Central memory CD8-positive, alpha-beta T cell (primary cell): ENCODE measurements at regions not wholly inside any gene's neighbourhood (a gene's known extent, or its start where the extent isn't known, plus 50 kb on each side); places are given as distances from the start of the nearest gene placed in this dataset.

Experiments
- ATAC-seq: fragments of 150-1000 bp; cut with Tn5 transposase; replicated peaks from 2 replicates; pipeline ENCODE4 v1.10.0; 2022; ENCODE audit warnings: mild to moderate bottlenecking, moderate FRiP score, moderate number of reproducible peaks; ENCODE audit not compliant: poor library complexity, severe bottlenecking; ENCODE audit errors: extremely low read depth
- DNase-seq, 2 donors: peaks; one replicate each; pipeline ENCODE4 v3.0.0; 2021; ENCODE audit warnings: low spot score in 2 of 2
- H3K27ac Mint-ChIP-seq: one replicate; pipeline ENCODE4 v1.8.0; 2022; ENCODE audit warnings: low read depth, mild to moderate bottlenecking, moderate library complexity, mixed read lengths
- H3K27me3 Mint-ChIP-seq: one replicate; pipeline ENCODE4 v1.8.0; 2022; ENCODE audit warnings: mixed read lengths
- H3K36me3 Mint-ChIP-seq: one replicate; pipeline ENCODE4 v1.8.0; 2022; ENCODE audit warnings: mild to moderate bottlenecking, moderate library complexity, mixed read lengths; ENCODE audit not compliant: insufficient read depth
- H3K4me1 Mint-ChIP-seq: one replicate; pipeline ENCODE4 v1.8.0; 2022; ENCODE audit warnings: mixed read lengths
- H3K4me3 Mint-ChIP-seq: one replicate; pipeline ENCODE4 v1.8.0; 2022; ENCODE audit warnings: mild to moderate bottlenecking, moderate library complexity, mixed read lengths
- H3K9me3 Mint-ChIP-seq: one replicate; pipeline ENCODE4 v1.8.0; 2022; ENCODE audit warnings: mixed read lengths

DNA sequence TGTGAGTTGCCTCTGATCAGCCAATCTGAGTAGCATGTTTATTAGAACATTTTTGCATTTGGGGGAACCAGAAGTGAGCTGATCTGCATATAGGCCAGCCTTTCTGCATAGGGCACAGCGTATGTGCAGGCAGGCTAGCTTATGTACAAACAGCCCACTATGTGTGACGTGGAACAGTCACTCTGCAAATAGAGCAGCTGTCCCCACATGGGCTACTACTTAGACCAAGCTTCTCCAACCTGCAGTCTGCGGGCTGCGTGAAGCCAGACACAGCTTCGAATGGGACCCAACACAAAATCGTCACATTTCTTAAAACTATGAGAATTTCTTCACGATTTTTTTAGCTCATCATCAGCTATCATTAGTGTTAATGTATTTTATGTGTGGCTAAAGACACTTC is 134.1 kb upstream of the FAM20C start:
- no peak for DNase-seq
- Mint-ChIP-seq H3K4me1 (no peaks in the 10 kb centered on the region), H3K27ac (no peak overlapping the region), H3K27me3 (peaks cover 43% of the 10 kb centered on the region), H3K4me3 (no peak overlapping the region), H3K36me3 (no peaks in the 10 kb centered on the region), H3K9me3 (no peaks in the 10 kb centered on the region)
- no peak for ATAC-seq

DNA sequence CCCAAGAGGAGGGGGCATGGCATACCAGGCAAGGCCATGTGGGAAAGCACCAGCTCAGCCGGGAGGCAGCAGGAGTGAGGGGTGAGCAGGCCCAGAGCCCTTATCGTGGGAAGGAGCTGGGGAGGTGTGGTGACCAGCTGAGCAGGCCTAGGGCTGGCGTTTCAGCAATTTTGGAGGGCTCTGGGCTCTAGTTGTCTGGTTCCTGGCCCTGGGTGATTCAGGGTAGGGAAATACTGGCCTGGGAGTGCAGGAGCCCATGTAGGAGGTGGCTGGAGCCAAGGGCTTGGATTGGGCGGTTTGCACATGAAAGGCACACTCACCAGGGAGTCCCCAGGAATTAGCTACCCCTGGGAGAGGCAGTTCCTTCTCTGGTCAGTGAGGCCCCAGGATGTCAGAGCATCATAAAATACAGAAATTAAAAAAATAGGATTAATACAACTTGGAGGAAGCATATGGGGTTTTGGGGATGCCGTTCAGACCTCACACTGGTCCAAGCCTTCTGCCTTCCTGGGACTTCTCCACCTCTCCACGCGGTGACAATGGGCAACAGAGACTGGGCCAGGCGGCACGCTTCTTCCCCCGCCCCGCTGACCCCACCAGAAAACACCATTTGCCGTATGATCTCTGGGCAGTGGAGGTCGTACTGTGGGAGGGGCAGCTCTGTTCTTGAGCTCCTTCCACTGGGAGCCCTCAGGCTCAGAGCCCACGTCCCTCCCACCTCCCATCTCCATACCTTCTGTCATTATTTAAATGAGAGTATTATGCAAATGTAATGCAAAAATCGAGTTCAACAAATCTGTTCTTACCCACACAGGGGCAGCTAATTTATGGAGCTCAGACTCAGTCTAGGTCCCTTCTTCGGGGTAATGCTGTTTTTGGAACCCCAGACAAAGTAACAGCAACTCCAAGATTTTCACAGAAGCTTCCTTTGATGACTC is 133.0 kb upstream of the FAM20C start:
- Mint-ChIP-seq H3K27ac (no peak overlapping the region), H3K36me3 (no peaks in the 10 kb centered on the region), H3K4me3 (no peak overlapping the region), H3K9me3 (no peaks in the 10 kb centered on the region), H3K27me3 (peaks cover 43% of the 10 kb centered on the region), H3K4me1 (no peaks in the 10 kb centered on the region)
- DNase-seq (no peak), ATAC-seq (no peak)

DNA sequence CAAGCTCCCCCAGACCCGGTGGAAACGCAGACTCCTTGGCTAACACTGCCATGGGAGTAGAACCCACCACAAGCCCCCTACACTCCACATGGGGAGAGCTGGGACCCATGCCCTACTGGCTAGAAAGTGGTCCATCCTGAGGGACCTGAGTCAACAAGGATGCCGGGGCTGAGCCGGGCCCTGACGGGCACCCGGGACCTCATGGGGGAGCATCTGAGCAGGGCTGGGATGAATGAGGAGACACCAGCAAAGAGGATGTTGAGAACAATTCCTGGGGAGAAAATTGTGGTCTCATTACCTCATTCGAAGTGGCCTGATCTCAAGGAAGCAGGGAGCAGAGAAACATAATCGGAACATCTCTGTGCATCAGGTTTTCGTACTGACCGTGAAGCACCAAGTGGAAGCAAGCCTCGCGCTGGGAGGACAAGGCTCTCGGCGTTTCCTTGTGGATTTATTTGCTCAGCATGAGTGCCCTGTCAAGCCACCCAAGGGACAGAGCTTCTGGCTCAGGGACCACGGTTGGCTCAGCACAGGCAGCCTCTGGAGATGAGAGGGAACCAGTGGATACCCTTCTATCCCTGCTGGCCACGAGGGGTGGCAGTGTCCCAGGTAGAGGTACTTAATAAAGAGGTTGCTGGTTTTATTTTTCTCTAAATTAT is 132.2 kb upstream of the FAM20C start:
- no peaks in the 10 kb centered on the region for H3K36me3 Mint-ChIP-seq
- H3K4me3 Mint-ChIP-seq, result no peak overlapping the region
- H3K4me1 Mint-ChIP-seq, result no peaks in the 10 kb centered on the region
- H3K27ac Mint-ChIP-seq, result no peak overlapping the region
- H3K27me3 Mint-ChIP-seq, result peaks cover 47% of the 10 kb centered on the region
- DNase-seq, result no peak
- no peaks in the 10 kb centered on the region for H3K9me3 Mint-ChIP-seq
- ATAC-seq, result no peak

DNA sequence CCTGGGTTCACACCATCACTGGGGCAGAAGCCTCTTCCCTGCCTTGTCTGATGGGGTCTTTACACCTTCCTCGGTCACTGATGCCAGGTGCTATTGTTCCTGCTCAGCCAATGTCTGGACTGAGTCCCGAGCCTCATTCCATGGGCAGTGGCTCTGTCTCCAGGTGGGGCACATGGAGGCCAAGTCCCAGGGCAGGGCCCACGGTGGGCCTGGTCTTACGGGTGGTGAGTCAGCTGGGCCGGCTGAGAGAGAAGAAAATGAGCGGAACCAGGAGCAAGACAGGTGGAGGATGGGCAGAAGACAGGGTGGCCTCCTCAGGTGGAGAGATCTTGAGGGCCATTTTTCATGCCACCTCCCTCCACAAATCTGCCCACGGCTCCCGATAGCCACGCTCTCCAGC is 131.7 kb upstream of the FAM20C start:
- Mint-ChIP-seq H3K4me1 (no peaks in the 10 kb centered on the region), H3K27ac (no peak overlapping the region), H3K36me3 (no peaks in the 10 kb centered on the region), H3K27me3 (peaks cover 52% of the 10 kb centered on the region), H3K4me3 (no peak overlapping the region), H3K9me3 (no peaks in the 10 kb centered on the region)
- ATAC-seq, result no peak
- DNase-seq, result no peak

DNA sequence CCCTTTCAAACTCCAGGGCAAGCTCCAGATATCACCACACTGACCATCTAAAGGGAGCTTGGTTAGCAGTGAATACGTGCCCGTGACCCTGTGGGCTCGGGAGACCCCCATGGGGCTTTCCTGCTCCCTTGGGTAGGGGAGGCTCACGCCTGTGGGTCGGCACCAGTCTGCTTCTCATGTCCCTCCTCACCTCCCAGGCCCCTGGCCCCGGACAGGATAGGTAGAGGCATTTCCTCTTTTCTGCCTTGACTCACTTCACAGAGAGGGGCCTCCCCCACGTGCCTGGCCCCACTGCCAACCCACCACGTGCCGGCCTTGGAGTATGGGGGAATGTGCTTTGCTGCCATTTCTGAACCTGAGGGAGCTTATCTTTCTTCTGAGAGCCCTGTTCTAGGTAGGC is 131.3 kb upstream of the FAM20C start:
- no peaks in the 10 kb centered on the region for H3K9me3 Mint-ChIP-seq
- peaks cover 55% of the 10 kb centered on the region for H3K27me3 Mint-ChIP-seq
- no peaks in the 10 kb centered on the region for H3K36me3 Mint-ChIP-seq
- H3K27ac Mint-ChIP-seq, result no peak overlapping the region
- no peaks in the 10 kb centered on the region for H3K4me1 Mint-ChIP-seq
- DNase-seq, result no peak
- H3K4me3 Mint-ChIP-seq, result no peak overlapping the region
- no peak for ATAC-seq

DNA sequence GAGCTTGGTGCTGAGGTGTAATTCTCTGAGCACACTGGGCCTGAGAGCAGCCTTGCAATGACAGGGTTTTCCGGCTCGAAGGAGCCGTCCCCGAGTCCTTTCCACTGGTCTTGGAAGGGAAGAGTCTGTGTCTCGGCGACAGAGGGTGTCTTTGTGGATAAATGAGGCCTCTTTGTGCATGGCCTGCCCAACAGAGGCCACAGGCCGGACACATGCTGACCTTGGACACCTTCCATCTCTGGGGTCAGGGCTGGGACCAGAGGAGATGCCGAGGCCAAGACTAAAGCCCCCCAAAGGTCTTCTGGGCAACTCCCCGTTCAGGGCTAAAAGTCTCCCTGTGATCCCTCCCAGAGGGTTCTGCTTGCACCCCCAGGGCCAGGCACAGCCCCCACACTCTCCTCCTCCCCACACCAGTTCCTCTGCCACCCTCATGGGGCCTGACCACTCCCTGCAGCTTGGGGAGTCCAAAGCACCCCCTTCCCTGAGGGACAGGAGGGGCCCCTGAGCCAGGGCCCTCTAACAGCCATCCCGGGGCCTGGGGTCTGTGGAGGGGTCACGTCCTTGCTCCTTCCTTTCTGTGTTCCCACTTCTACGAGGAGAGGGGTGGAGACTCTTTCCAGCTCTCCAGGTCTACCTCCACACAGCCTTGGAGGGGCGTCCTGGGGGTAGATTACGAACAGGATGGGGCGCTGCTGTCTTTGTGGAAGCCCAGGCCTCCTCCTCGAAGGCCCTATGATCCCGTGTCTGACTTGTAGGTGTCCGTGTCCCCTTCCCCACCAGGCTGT is 130.6 kb upstream of the FAM20C start:
- DNase-seq (no peak), ATAC-seq (no peak)
- Mint-ChIP-seq H3K36me3 (no peaks in the 10 kb centered on the region), H3K27ac (no peak overlapping the region), H3K4me3 (no peak overlapping the region), H3K27me3 (peaks cover 57% of the 10 kb centered on the region), H3K9me3 (no peaks in the 10 kb centered on the region), H3K4me1 (no peaks in the 10 kb centered on the region)

DNA sequence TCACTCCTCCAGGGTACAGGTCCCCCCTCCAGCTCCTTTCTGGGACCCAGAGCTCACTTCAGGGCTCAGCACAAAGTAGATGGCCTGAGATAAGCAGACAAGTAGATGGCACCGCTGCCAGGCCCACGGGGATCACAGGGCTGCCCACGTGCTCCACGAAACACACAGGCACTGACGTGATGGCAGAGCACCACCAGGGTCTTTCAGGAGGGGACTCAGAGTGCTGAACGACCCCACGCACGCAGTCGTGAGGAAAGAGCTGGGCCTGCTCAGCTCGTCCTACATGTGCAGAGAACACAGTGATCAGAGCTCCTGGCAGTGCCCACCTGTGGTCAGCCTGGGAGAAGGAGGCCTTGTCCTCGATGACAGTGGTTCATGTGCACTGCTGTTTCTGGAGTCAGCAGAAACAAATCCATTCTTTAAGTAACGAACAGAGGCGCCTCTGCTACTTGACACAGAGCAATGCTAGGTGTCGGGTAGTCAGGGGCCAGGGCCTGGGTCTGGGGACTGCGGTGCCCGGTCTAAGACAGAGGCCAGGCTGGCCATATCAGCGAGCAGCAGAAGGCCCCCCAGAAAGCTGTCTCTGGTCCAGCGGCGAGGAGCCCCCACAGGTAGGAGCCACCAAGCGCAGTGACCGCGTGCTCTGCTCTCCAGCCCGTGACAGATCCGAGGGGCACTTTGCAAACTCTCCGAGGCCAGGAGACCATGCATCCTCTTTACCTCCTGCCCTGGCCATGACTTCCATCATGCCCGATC is 129.8 kb upstream of the FAM20C start:
- no peak for ATAC-seq
- peaks cover 63% of the 10 kb centered on the region for H3K27me3 Mint-ChIP-seq

DNA sequence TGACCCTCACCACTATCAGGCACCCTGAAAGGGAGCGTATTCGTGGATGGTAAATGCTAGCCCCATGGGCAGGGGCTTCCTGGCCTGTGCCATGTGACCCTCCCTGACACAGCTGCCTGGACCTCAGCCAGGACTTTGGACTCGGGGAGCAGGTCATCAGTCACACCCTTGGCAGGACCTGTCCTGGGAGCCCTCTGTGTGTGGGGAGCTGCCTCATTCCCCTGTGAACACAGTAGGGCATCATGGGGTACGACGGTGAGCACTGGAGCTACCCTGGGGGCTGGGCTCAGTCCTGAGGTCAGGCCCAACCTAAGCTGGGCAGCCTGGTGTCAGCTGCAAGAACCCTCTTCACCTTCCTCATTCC is 129.3 kb upstream of the FAM20C start:
- Mint-ChIP-seq H3K9me3 (no peaks in the 10 kb centered on the region), H3K27me3 (peaks cover 63% of the 10 kb centered on the region), H3K4me3 (no peak overlapping the region), H3K36me3 (no peaks in the 10 kb centered on the region), H3K4me1 (no peaks in the 10 kb centered on the region), H3K27ac (no peak overlapping the region)
- ATAC-seq (no peak), DNase-seq (no peak)

More for the DNA sequence above, 129.8 kb upstream of the FAM20C start:
- H3K4me1 Mint-ChIP-seq, result no peaks in the 10 kb centered on the region
- H3K4me3 Mint-ChIP-seq, result no peak overlapping the region
- H3K27ac Mint-ChIP-seq, result no peak overlapping the region
- no peaks in the 10 kb centered on the region for H3K9me3 Mint-ChIP-seq
- no peak for DNase-seq
- H3K36me3 Mint-ChIP-seq, result no peaks in the 10 kb centered on the region

DNA sequence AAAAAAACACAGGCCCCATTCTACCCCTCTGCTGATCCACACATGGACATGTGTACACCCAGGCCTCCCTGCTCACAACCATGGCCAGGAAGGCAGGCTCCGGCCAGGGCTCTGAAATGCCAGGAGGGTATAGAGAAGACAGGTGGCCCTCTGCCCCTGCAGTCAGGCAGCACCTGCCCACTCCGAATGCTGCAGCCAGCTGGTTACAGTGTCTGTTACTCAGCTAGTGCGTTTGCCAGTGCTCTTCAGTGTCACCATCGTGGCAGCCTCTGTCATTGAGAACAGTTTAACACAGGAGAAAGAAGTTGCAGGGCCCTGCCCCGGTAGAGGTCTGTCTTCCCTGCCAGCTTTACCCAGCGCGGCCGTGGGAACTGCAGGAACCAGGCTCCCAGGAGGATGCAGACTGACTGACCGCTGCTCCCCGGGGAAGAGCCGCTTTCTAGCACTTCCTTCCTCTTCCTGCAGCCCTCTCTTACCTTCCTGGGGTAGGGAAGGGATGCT is 128.8 kb upstream of the FAM20C start:
- no peaks in the 10 kb centered on the region for H3K36me3 Mint-ChIP-seq
- no peak overlapping the region for H3K4me3 Mint-ChIP-seq
- no peaks in the 10 kb centered on the region for H3K9me3 Mint-ChIP-seq
- no peaks in the 10 kb centered on the region for H3K4me1 Mint-ChIP-seq
- DNase-seq (no peak), ATAC-seq (no peak)
- peaks cover 62% of the 10 kb centered on the region for H3K27me3 Mint-ChIP-seq
- no peak overlapping the region for H3K27ac Mint-ChIP-seq

DNA sequence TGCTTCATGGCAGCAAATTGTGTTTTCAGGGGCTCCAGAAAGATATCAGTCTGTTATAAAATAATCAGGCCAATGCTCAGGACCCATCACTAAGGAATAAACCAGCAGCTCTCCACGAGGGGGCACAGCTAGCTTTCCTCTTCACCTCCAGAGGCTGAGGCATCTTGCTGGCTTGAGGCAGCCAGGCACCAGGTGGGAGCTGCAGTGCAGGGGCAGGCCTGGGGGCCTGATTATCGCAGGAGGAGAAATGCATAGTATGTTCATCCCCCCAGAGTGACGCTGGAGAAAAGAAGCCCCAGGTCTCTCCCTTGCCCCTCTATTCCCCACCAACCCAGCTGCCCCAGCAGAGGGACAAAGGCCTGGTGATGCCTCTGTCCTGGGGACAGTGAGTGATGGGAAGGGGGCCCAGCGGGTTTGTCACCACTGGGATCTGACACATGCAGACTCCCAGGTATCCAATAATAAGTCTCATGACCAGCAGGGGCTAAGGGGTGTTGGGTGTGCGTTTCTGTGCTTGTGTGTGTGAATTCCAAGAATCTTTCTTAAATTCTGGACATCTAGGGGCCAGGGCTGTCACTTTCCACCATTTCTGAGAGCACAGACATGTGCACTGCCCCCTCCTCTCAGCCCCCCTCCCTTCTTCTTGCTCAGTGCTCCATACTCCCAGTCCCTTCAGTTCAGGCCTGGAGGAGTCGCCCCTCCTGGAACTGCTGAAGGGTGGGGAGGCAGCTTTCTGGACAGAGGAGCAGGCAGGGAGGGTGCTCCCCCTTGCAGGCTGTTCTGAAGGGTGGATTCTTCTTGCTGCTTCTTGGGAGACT is 128.1 kb upstream of the FAM20C start:
- DNase-seq, result no peak
- Mint-ChIP-seq H3K36me3 (no peaks in the 10 kb centered on the region), H3K27me3 (peaks cover 55% of the 10 kb centered on the region), H3K9me3 (no peaks in the 10 kb centered on the region), H3K27ac (no peak overlapping the region), H3K4me1 (no peaks in the 10 kb centered on the region), H3K4me3 (no peak overlapping the region)
- no peak for ATAC-seq

DNA sequence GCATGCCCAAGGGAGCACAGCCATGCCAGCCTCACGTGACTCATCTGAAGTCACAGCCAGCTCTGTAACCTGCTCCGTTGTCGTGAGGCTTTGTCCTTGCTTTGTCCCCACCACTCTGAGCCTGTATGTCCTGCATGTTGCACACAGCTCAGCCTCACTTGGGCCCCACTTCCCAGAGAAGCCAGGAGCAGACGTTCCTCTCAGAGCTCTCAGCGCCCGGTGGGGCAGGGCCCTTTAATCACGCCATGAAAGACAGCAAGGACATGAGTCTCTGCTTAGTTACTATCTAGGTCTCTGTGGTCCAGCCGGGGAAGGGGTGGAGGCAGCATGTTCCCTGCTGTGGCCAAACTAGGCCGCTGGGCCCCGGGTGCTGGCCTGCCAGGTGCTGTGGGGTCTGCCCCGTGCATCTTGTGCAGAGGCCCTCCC is 127.4 kb upstream of the FAM20C start:
- Mint-ChIP-seq H3K9me3 (no peaks in the 10 kb centered on the region), H3K36me3 (no peaks in the 10 kb centered on the region), H3K27me3 (peaks cover 48% of the 10 kb centered on the region), H3K4me1 (no peaks in the 10 kb centered on the region), H3K4me3 (no peak overlapping the region), H3K27ac (no peak overlapping the region)
- no peak for ATAC-seq
- DNase-seq, result no peak
